Gastroesophageal sphincter (tissue), 3 donors: ENCODE measurements at regions not wholly inside any gene's neighbourhood (a gene's known extent, or its start where the extent isn't known, plus 50 kb on each side); places are given as distances from the start of the nearest gene placed in this dataset.

Source experiments
- CTCF ChIP-seq, 4 experiments: fragments of 200-600 bp in 2 of 4; fragments of 450-650 bp in 2 of 4; sonication (generic) in 1 of 4; IDR thresholded peaks; one replicate each; pipeline ENCODE4 v1.5.1; 2017 to 2019; ENCODE audit warnings: antibody characterized with exemption in 4 of 4, mild to moderate bottlenecking in 2 of 4, moderate library complexity in 2 of 4
- EP300 ChIP-seq: sonication (generic); formaldehyde crosslinking; IDR thresholded peaks from one replicate; pipeline ENCODE4 v1.6.1; 2017; ENCODE audit warnings: antibody characterized with exemption, mild to moderate bottlenecking
- POLR2A ChIP-seq, 2 donors: fragments of 450-650 bp; IDR thresholded peaks; one replicate each; pipeline ENCODE4 v1.6.1; 2017; ENCODE audit warnings: antibody characterized with exemption in 2 of 2, mild to moderate bottlenecking in 2 of 2, moderate library complexity in 1 of 2
- POLR2AphosphoS5 ChIP-seq: sonication (generic); formaldehyde crosslinking; IDR thresholded peaks from one replicate; pipeline ENCODE4 v1.6.1; 2017; ENCODE audit warnings: antibody characterized with exemption

- TF ChIP-seq CTCF (IDR thresholded peaks at IDR 0.05) = no peak
- no peak for TF ChIP-seq POLR2A (IDR thresholded peaks at IDR 0.05)
- no peak for TF ChIP-seq POLR2AphosphoS5
- no peak for TF ChIP-seq EP300
These were observed 115.0 kb upstream of the MMADHC start for GRCh38 chr2:149702571-149702970.
